Large intestine (tissue), 3 donors: ENCODE measurements at regions not wholly inside any gene's neighbourhood (a gene's known extent, or its start where the extent isn't known, plus 50 kb on each side); places are given as distances from the start of the nearest gene placed in this dataset.

Source experiments
- DNase-seq, 2 donors: peaks; one replicate each; pipeline versions ENCODE4 v3.0.0 to v3.0.0-alpha.2; 2013
- H3K27ac ChIP-seq: one replicate; pipeline ENCODE4 v1.5.1; 2013; ENCODE audit warnings: low read length
- H3K27me3 ChIP-seq: 2 replicates; pipeline ENCODE4 v1.6.1; 2013; ENCODE audit warnings: low read length; ENCODE audit not compliant: control insufficient read depth, insufficient read depth
- H3K36me3 ChIP-seq: 2 replicates; pipeline ENCODE4 v1.6.1; 2013; ENCODE audit warnings: low read length; ENCODE audit not compliant: control insufficient read depth, insufficient read depth
- H3K4me1 ChIP-seq: one replicate; pipeline ENCODE4 v1.6.1; 2013; ENCODE audit warnings: low read length; ENCODE audit not compliant: control insufficient read depth, insufficient read depth
- H3K4me3 ChIP-seq: one replicate; pipeline ENCODE4 v1.5.1; 2013; ENCODE audit warnings: low read length
- H3K9me3 ChIP-seq: one replicate; pipeline ENCODE4 v1.6.1; 2013; ENCODE audit warnings: mild to moderate bottlenecking, low read depth, low read length, moderate library complexity; ENCODE audit not compliant: control insufficient read depth
- WGBS: methylation state at CpG from one replicate; pipeline ENCODE4 v1.1.5; 2013; ENCODE audit warnings: low lambda C conversion rate; ENCODE audit not compliant: insufficient coverage; 5-methylcytosine and 5-hydroxymethylcytosine counted together

GRCh38 chr10:133035952-133036351 lies 51.8 kb upstream of the ADGRA1 start:
- no peak overlapping the region for H3K4me3 ChIP-seq
- no CpG with 5 or more reads among the region's 10 CpGs for WGBS
- peaks cover 46% of the 10 kb centered on the region for H3K27me3 ChIP-seq
- H3K36me3 ChIP-seq: no peaks in the 10 kb centered on the region
- DNase-seq: no peak
- no peaks in the 10 kb centered on the region for H3K4me1 ChIP-seq
- no peak overlapping the region for H3K27ac ChIP-seq
- no peaks in the 10 kb centered on the region for H3K9me3 ChIP-seq

GRCh38 chr10:133034762-133035161 lies 53.0 kb upstream of the ADGRA1 start:
- H3K27ac ChIP-seq: no peak overlapping the region
- peaks cover 3% of the 10 kb centered on the region for H3K9me3 ChIP-seq
- H3K36me3 ChIP-seq: no peaks in the 10 kb centered on the region
- no peaks in the 10 kb centered on the region for H3K4me1 ChIP-seq
- WGBS: no CpG with 5 or more reads among the region's 10 CpGs
- H3K4me3 ChIP-seq: no peak overlapping the region
- DNase-seq: no peak
- peaks cover 48% of the 10 kb centered on the region for H3K27me3 ChIP-seq

- peaks cover 46% of the 10 kb centered on the region for H3K27me3 ChIP-seq
- WGBS: 100% methylated on average over 2 of the region's 10 CpGs
- DNase-seq: no peak
These were observed 53.6 kb upstream of the ADGRA1 start for GRCh38 chr10:133034092-133034491.

GRCh38 chr10:133033742-133034048 lies 54.0 kb upstream of the ADGRA1 start:
- peaks cover 3% of the 10 kb centered on the region for H3K9me3 ChIP-seq
- H3K27me3 ChIP-seq: peaks cover 46% of the 10 kb centered on the region
- H3K36me3 ChIP-seq: no peaks in the 10 kb centered on the region
- DNase-seq: no peak
- no CpG with 5 or more reads among the region's 11 CpGs for WGBS
- no peak overlapping the region for H3K4me3 ChIP-seq
- no peaks in the 10 kb centered on the region for H3K4me1 ChIP-seq
- no peak overlapping the region for H3K27ac ChIP-seq

More at GRCh38 chr10:133034092-133034491, 53.6 kb upstream of the ADGRA1 start:
- no peak overlapping the region for H3K4me3 ChIP-seq
- peaks cover 3% of the 10 kb centered on the region for H3K9me3 ChIP-seq
- no peaks in the 10 kb centered on the region for H3K4me1 ChIP-seq
- no peaks in the 10 kb centered on the region for H3K36me3 ChIP-seq
- no peak overlapping the region for H3K27ac ChIP-seq

- peaks cover 42% of the 10 kb centered on the region for H3K27me3 ChIP-seq
- 94% methylated on average over 3 of the region's 20 CpGs for WGBS
These were observed 54.6 kb upstream of the ADGRA1 start for GRCh38 chr10:133032976-133033741.

GRCh38 chr10:133032231-133032630 lies 55.5 kb upstream of the ADGRA1 start:
- Histone ChIP-seq H3K4me1 (no peaks in the 10 kb centered on the region), H3K27me3 (peaks cover 48% of the 10 kb centered on the region), H3K4me3 (no peak overlapping the region), H3K36me3 (no peaks in the 10 kb centered on the region), H3K27ac (no peak overlapping the region), H3K9me3 (peaks cover 3% of the 10 kb centered on the region)
- no peak for DNase-seq
- no CpG with 5 or more reads among the region's 13 CpGs for WGBS

More at GRCh38 chr10:133032976-133033741, 54.6 kb upstream of the ADGRA1 start:
- no peak for DNase-seq
- no peak overlapping the region for H3K4me3 ChIP-seq
- H3K4me1 ChIP-seq: no peaks in the 10 kb centered on the region
- no peak overlapping the region for H3K27ac ChIP-seq
- H3K36me3 ChIP-seq: no peaks in the 10 kb centered on the region
- peaks cover 3% of the 10 kb centered on the region for H3K9me3 ChIP-seq

GRCh38 chr10:133031541-133032125 lies 56.1 kb upstream of the ADGRA1 start:
- H3K4me1 ChIP-seq: no peaks in the 10 kb centered on the region
- no peak overlapping the region for H3K27ac ChIP-seq
- peaks cover 3% of the 10 kb centered on the region for H3K9me3 ChIP-seq
- WGBS: no CpG with 5 or more reads among the region's 19 CpGs
- no peak overlapping the region for H3K4me3 ChIP-seq
- peaks cover 51% of the 10 kb centered on the region for H3K27me3 ChIP-seq
- DNase-seq: no peak
- H3K36me3 ChIP-seq: no peaks in the 10 kb centered on the region

- peaks cover 47% of the 10 kb centered on the region for H3K27me3 ChIP-seq
- whole genome bisulfite sequencing: no CpG with 5 or more reads among the region's 28 CpGs
- no peak overlapping the region for H3K4me3 ChIP-seq
- no peaks in the 10 kb centered on the region for H3K4me1 ChIP-seq
- no peak for DNase-seq
- H3K36me3 ChIP-seq: no peaks in the 10 kb centered on the region
- H3K9me3 ChIP-seq: peaks cover 3% of the 10 kb centered on the region
- no peak overlapping the region for H3K27ac ChIP-seq
These were observed 56.9 kb upstream of the ADGRA1 start for GRCh38 chr10:133030781-133031180.

GRCh38 chr10:133030126-133030525 lies 57.6 kb upstream of the ADGRA1 start:
- Histone ChIP-seq H3K9me3 (peaks cover 3% of the 10 kb centered on the region), H3K4me3 (no peak overlapping the region), H3K36me3 (no peaks in the 10 kb centered on the region), H3K27ac (no peak overlapping the region), H3K27me3 (peaks cover 42% of the 10 kb centered on the region), H3K4me1 (no peaks in the 10 kb centered on the region)
- 100% methylated on average over 1 of the region's 23 CpGs for WGBS
- DNase-seq: no peak

GRCh38 chr10:133028956-133029355 lies 58.8 kb upstream of the ADGRA1 start:
- Histone ChIP-seq H3K4me3 (no peak overlapping the region), H3K27me3 (peaks cover 33% of the 10 kb centered on the region), H3K27ac (no peak overlapping the region), H3K9me3 (peaks cover 3% of the 10 kb centered on the region), H3K4me1 (no peaks in the 10 kb centered on the region), H3K36me3 (no peaks in the 10 kb centered on the region)
- no peak for DNase-seq
- no CpG with 5 or more reads among the region's 16 CpGs for WGBS

- no peak overlapping the region for H3K4me3 ChIP-seq
- DNase-seq: no peak
- no CpG with 5 or more reads among the region's 1 CpG for WGBS
- no peaks in the 10 kb centered on the region for H3K4me1 ChIP-seq
- H3K27me3 ChIP-seq: peaks cover 30% of the 10 kb centered on the region
- no peak overlapping the region for H3K27ac ChIP-seq
- no peaks in the 10 kb centered on the region for H3K36me3 ChIP-seq
- H3K9me3 ChIP-seq: peaks cover 3% of the 10 kb centered on the region
These were observed 59.6 kb upstream of the ADGRA1 start for GRCh38 chr10:133028158-133028557.
